Type B pancreatic cell (in vitro differentiated cells): ENCODE measurements at regions not wholly inside any gene's neighbourhood (a gene's known extent, or its start where the extent isn't known, plus 50 kb on each side); places are given as distances from the start of the nearest gene placed in this dataset.
A peak's percentile ranks its signal among the peaks of the same experiment; 100 is the strongest.

ENCODE experiments used
- DNase-seq: peaks from one replicate; pipeline ENCODE4 v3.0.0; 2021; ENCODE audit warnings: mixed read lengths; ENCODE audit not compliant: unreplicated experiment; ENCODE audit errors: extremely low spot score
- H3K27ac Mint-ChIP-seq: 2 replicates; pipeline ENCODE4 v1.8.0; 2021; ENCODE audit warnings: mild to moderate bottlenecking, mixed read lengths
- H3K27me3 Mint-ChIP-seq: 2 replicates; pipeline ENCODE4 v1.8.0; 2021; ENCODE audit warnings: mixed read lengths
- H3K36me3 Mint-ChIP-seq: 2 replicates; pipeline ENCODE4 v1.8.0; 2021; ENCODE audit warnings: mixed read lengths
- H3K4me1 Mint-ChIP-seq: one replicate; pipeline ENCODE4 v1.8.0; 2021; ENCODE audit warnings: mixed read lengths; ENCODE audit not compliant: unreplicated experiment
- H3K4me3 Mint-ChIP-seq: 2 replicates; pipeline ENCODE4 v1.8.0; 2021; ENCODE audit warnings: mild to moderate bottlenecking, mixed read lengths
- H3K9me3 Mint-ChIP-seq: 2 replicates; pipeline ENCODE4 v1.8.0; 2021; ENCODE audit warnings: mixed read lengths
- TF ChIP-seq, protein P1 (sequence below): fragments of 200-600 bp; sonication (generic); conservative IDR thresholded peaks from 2 replicates; pipeline ENCODE4 v1.5.0; 2021; ENCODE audit warnings: antibody characterized with exemption, mild to moderate bottlenecking

DNA sequence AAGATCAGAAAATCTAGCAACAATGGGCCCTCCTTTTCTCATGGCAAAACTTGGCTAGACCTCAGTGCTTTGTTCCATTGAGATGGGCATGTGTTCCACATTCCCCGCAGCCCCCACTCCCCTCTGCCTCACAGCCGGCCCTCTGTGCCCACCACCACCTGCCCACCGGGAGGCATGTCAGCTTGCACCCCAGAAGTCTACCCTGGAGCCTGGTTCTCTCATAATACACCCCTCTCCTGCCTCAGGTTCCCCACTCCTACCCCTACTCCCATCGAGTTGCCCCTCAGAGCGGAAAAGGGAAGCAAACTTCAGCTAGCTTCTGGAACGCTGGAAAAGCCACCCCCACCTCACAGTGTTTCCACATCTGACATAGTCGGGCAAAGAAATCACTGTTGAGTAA is 219.0 kb downstream of the ANAPC1 start:
- Mint-ChIP-seq H3K4me3 (no peak overlapping the region), H3K27ac (no peak overlapping the region), H3K27me3 (no peaks in the 10 kb centered on the region), H3K9me3 (peaks cover 4% of the 10 kb centered on the region), H3K4me1 (peaks cover 22% of the 10 kb centered on the region), H3K36me3 (no peaks in the 10 kb centered on the region)
- DNase-seq = no peak
- TF ChIP-seq, protein P1, sequence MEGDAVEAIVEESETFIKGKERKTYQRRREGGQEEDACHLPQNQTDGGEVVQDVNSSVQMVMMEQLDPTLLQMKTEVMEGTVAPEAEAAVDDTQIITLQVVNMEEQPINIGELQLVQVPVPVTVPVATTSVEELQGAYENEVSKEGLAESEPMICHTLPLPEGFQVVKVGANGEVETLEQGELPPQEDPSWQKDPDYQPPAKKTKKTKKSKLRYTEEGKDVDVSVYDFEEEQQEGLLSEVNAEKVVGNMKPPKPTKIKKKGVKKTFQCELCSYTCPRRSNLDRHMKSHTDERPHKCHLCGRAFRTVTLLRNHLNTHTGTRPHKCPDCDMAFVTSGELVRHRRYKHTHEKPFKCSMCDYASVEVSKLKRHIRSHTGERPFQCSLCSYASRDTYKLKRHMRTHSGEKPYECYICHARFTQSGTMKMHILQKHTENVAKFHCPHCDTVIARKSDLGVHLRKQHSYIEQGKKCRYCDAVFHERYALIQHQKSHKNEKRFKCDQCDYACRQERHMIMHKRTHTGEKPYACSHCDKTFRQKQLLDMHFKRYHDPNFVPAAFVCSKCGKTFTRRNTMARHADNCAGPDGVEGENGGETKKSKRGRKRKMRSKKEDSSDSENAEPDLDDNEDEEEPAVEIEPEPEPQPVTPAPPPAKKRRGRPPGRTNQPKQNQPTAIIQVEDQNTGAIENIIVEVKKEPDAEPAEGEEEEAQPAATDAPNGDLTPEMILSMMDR = no peak

DNA sequence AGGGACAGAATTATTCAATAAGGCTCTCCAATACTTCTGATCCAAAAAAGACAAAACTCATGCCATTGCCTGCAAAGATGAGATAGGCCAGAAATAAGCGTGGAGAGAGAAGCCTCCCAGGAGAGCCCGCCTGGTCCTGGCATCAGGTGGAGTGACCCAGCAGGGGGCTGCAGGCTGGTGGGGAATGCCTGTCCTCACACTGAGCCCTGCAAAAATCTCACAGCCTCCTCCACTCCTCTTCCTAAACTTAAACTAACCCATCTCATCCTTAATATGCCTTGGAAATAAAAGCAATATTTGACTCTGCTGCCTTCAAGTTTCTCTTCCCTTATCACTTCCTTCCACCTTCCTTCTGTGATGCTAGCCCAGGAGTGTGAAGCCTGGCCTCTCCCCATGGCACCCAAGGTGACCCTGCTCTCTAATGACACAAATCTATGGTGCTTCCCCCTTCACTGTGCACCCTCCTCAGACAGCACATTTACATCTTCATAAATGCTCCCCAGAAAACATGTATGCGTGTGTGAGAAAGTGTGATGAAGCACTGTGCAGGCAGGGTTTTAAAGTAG is 218.4 kb downstream of the ANAPC1 start:
- no peak for DNase-seq
- no peaks in the 10 kb centered on the region for H3K27me3 Mint-ChIP-seq
- no peak overlapping the region for H3K27ac Mint-ChIP-seq
- peaks cover 18% of the 10 kb centered on the region for H3K4me1 Mint-ChIP-seq
- H3K4me3 Mint-ChIP-seq = no peak overlapping the region
- peaks cover 4% of the 10 kb centered on the region for H3K9me3 Mint-ChIP-seq
- no peaks in the 10 kb centered on the region for H3K36me3 Mint-ChIP-seq
- TF ChIP-seq, protein P1 = no peak

DNA sequence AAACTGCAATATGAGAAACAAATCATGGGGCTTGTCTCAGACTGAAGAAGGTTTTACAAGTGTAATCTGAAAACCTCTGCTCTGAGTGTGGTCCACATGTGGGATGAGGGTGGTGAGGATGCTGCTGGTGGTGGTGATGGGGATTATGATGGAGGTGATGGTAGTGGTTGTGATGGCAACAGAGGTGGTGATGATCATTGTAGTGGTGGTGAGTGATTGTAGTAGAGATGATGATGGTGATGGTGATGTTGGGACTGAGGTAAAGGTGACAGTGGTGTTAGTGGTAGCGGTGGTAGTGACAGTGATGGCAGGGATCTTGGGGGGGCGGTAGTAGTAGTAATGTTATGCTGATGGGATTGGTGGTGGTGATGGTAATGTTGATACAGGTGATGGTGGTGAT is 217.8 kb downstream of the ANAPC1 start:
- Mint-ChIP-seq H3K36me3 (no peaks in the 10 kb centered on the region), H3K27me3 (no peaks in the 10 kb centered on the region), H3K4me1 (peaks cover 18% of the 10 kb centered on the region), H3K9me3 (peaks cover 4% of the 10 kb centered on the region), H3K27ac (no peak overlapping the region), H3K4me3 (no peak overlapping the region)
- DNase-seq = no peak
- TF ChIP-seq, protein P1 = no peak

DNA sequence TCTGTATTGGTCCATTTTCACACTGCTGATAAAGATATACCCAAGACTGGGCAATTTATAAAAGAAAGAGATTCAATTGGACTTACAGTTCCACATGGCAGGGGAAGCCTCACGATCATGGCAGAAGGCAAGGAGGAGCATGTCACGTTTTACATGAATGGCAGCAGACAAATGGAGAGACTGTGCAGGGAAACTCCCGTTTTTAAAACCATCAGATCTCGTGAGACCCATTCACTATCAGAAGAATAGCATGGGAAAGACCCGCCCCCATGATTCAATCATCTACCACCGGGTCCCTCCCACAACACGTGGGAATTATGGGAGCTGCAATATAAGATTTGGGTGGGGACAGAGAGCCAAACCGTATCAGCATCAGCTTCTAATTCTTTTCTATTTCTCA is 217.0 kb downstream of the ANAPC1 start:
- H3K27me3 Mint-ChIP-seq = no peaks in the 10 kb centered on the region
- peaks cover 4% of the 10 kb centered on the region for H3K9me3 Mint-ChIP-seq
- H3K27ac Mint-ChIP-seq = no peak overlapping the region
- no peak overlapping the region for H3K4me3 Mint-ChIP-seq
- peak; percentile 13 for DNase-seq
- no peaks in the 10 kb centered on the region for H3K36me3 Mint-ChIP-seq
- TF ChIP-seq, protein P1 = no peak
- peaks cover 18% of the 10 kb centered on the region for H3K4me1 Mint-ChIP-seq

DNA sequence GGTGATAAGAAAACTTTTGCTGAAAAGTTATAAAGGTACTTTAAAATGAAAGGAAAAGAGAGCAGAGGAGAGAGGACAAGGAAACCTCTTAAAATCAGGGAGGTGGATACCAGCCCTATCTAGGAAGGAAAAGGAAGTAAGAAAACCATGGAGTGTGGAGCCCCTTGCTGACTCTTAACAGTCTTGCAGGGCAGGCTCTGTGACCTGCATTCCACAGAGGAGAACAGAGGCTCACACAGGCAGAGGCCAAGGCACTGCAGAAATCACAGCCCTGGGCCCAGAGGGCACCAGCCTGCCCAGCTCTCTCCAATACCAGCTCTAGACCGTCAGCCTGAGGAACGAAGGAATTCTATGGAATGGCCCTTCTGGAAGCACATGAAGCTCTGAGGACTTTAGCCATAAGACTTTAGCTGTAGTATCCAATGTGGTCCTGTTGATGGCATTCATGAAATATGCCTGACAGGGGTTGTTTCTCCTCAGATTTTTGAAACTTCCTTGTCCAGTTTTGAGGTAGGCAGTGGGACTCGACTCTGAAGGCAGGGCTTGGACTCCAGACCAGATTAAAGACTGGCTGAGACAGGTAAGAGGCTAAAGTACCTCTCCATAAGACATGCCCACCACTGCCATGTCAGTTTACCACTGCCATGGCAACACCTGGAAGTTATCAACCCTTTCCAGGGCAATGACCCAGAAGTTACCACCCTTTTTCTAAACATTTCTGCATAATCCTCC is 216.3 kb downstream of the ANAPC1 start:
- TF ChIP-seq, protein P1 = no peak

More for the DNA sequence above, 216.3 kb downstream of the ANAPC1 start:
- Mint-ChIP-seq H3K4me3 (no peak overlapping the region), H3K9me3 (peaks cover 4% of the 10 kb centered on the region), H3K27me3 (no peaks in the 10 kb centered on the region), H3K36me3 (no peaks in the 10 kb centered on the region), H3K4me1 (peaks cover 18% of the 10 kb centered on the region), H3K27ac (no peak overlapping the region)
- peak; percentile 22 for DNase-seq
